Activated gamma-delta T cell treated with anti-CD3 and anti-CD28 coated beads, Interleukin-2, amount 50 U/mL, for 16 hours (primary cell): ENCODE measurements at regions not wholly inside any gene's neighbourhood (a gene's known extent, or its start where the extent isn't known, plus 50 kb on each side); places are given as distances from the start of the nearest gene placed in this dataset.

Source experiments
- DNase-seq: peaks from one replicate; pipeline ENCODE4 v3.0.0-alpha.2; 2020; ENCODE audit warnings: low read depth

DNA sequence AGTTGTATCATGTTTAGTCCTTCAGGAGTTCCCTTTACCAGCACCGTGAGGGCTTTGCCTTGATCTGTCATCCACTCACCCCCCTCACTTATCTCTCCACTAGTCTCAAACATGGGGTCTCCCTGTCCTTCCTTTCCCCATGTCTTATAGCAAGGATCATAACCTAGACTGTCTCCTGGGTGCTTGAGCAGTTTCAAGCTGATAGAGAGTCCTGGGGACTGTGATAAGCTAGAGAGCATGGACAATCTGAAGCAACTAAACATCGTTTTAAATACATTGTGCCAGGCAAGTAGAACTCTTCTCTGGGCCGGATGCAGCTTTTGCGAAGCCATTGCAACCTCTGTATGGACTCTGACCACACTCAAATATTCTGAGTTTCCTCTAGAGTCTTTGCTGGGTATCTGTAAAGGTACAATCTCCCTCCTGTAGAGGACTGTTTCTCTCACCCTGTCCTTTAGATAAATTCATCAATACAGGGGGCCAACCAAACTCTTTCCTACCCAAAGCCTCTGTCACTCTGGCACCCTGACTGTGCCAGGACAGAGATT lies 684.6 kb upstream of the NR2F2 start:
- no peak for DNase-seq

DNA sequence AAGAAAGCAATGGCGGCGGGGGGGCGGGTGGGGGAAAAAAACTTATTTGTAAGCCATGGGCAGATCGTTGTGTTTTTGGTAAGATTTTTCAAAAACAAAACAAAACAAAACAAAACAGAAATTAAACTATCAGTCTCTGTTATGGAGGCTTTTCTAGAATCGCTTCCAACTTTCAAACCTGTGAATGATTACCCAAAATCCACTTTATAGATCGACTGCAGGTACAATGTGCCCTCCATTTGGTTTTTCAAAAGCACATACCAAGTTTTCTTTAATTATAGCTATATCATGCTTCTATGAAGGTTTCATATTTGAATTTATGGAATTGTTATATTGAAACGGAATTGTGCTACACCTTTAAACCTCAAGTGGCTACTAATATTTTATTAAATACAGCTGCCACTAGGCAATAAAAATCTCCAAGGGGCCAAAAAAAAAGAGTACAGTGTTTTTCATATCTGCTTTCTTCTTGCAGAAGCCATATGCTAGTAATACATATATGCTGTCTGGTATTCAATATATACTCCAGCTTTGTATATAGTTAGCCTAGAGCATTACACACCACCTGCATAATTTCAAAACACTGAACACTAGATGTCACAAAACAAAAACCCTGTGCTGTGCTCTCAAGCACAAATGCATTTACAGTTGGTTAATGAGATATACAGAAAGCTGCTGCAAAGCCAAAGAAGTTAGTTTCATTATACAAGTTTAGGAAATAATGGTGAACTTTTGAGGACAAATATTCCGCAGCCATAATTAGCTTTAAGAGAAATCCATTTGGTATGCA lies 683.8 kb upstream of the NR2F2 start:
- no peak for DNase-seq

DNA sequence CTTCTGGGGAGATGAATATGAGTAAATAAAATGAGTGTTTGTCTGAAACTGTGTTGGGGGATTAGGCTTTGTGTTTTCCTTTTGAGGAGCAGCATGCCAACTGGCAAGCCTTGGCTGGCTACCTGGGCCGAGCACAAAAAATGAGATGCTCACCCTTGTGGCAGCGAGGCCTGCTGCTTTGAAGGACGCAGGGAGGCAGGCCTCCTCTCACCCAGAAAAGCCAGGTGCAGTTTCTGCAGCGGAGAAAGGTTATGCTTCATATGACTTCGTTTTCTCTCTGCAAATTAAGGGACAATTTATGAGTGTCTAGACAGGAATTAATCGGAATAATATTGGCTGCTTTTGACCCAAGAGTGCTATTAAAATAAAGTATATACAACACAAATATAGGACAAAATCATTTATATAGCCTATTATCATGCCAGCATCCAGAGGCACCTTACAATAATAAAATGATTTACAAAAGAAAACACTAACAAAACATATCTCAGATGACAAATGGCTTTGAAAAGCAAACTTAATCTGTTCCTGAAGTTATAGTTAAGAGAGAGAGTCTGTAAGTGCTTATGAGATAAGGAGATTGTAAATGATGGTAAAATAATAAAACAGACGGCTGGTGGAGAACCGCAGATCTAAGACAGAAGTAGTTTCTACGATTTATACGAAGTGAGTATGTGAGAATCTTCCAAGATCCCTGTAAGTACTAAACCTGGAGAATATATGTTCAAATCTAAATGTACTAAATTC lies 682.8 kb upstream of the NR2F2 start:
- no peak for DNase-seq

DNA sequence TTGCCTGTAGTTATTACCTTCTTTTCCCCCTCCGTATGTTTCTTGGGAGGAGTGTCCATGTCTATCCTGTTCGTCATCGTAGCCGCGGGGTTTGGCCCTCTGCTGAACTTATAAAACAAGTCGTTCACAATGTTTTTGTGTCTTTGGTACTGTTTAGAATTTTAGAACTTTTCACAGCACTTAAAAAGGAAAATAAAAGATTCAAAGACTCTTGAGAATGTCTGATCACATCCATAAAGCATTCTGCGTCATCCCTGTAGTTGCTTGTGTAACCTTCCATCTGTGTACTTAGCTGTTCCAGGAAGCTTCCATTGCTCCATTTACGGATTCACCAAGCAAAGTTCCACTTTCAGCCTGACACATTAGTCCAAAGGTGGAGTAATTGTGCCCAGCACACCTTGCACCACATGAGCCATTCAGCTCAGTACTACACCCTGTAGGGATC lies 677.1 kb upstream of the NR2F2 start:
- no peak for DNase-seq

DNA sequence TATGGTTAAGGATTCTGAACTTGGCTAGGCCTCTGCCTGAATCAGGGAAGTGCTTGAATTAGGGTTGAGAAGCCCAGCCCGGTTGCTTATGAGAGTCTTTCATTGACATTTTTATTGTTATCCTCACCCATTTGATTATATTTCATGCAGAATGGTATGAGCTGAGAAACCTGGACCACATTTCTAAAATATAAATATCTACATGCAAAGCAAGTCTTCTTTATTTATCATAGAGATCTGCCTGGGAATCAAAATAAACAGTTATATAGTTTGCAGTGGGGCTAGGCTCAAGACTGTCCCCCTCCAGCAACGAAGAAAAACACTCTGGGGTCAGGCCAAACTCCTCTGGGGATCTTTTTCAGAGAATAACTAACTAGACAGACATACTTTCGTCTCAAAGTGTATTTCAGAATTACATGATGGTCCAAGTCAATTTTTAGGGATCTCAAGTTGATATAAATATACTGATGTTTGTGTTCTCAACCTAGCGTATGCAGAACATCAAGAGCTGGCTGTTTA lies 675.4 kb upstream of the NR2F2 start:
- no peak for DNase-seq

DNA sequence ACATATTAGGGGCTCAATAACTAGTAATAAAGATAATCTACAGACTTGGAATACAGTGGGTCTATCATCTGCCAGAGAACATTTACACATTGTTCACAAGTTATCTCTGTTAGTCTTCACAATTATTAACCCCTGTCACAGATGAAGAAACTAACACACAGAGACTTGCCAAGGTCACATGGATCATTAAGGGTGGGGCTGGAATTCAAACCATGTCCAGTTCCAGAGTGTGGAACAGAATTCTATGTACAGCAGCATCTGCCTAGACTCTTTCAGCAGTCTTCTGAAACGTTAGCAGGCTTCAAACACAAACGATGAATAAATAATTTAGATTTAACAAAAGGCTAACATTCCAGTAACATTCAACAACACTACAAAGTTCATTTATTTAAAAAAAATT lies 673.9 kb upstream of the NR2F2 start:
- DNase-seq: no peak

DNA sequence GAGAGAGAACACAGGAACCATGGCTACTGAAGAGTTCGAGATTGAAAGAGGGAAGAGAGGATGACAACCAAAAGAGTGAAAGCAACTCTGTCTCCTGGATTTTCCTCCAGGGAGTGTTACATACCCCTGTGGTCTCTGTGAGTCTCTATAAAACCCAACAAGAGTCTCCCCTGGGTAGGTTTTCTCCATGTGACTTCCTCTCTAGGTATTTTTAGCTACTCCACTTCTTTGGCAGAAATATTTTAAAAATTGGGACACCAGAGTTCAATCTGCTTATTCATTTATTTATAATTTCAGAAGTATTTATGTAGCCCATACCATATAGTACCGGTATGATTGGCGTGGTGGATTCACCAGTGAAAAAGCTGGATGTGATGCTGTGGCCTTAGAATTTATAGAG lies 671.7 kb upstream of the NR2F2 start:
- DNase-seq: no peak

DNA sequence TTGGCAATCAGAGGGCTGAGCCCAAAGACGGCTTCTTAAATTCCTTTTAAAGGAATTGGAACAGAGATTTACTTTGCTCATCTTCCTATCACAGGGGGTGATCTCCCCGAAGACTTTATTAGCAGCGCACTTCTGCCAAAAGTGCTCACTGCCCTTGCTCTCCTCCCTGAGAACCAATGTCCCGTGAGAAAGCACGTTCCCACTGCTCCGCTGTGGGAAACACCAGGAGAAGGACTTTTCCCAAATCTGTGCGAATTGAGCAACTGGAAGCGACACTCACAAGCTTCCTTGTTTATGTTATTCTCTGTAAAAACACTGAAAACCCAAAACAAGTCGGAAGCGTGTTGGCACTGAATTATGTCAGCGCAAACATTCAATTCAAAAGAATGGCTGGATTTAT lies 670.8 kb upstream of the NR2F2 start:
- no peak for DNase-seq

DNA sequence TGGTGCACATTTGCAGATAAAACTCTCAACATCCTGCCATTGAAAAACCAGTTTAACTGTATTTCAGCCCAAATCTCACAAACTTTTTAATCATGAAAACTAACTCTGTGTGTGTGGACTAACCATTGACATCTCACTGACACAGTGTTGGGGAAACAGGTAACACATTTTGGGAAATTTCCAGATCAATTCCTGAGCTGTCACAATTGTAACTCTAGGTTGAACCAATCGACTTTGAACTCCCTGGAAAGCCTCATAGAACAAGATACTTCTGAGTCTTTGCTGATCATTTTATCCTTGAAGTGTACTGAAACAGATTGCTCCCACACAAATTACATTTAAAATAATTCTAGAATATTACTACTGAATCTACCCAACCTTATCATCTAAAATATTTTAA lies 667.9 kb upstream of the NR2F2 start:
- DNase-seq: no peak

DNA sequence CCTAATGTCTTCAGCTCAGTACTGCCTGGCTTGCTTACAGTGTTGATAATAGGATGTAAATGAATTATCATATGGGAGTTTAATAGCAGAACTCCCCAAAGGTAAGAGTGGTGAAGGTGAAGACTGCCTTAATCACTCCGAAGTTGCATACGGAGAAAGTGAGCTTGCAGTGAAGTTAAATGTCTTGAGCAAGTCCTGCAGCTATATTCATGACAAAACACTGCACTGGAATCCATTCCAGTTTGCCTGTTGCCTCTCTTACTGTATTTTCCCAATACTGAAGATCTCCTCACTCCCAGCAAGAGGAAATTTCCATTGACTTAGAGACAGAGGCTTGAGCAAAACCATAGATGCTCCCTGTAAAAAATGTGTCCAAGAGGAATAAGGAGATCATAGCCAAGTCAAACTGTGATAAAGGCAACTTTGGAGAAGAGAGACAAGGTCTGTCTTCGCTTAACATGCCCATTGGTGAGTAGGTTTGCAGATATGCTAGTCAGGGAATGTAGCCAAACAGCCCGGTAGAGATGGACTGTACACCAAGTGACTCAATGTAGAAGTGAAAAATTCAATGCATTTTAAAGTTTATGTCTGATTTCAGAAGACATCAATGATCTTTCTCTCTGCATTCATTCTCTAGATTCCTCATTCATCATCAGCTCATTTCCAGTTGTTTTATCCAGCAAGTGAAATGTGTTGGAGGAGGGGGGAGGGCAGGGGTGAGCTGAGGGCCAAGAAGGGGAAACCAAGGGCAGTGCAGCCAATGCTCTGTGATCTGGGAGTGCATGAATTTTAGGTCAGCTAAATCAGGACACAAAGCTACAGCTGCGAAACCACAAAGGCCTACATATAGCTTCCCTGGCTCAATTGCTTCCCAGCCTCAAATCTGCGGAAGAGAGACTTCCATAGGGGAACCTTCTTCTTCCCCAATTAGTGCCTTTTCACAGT lies 667.1 kb upstream of the NR2F2 start:
- no peak for DNase-seq

DNA sequence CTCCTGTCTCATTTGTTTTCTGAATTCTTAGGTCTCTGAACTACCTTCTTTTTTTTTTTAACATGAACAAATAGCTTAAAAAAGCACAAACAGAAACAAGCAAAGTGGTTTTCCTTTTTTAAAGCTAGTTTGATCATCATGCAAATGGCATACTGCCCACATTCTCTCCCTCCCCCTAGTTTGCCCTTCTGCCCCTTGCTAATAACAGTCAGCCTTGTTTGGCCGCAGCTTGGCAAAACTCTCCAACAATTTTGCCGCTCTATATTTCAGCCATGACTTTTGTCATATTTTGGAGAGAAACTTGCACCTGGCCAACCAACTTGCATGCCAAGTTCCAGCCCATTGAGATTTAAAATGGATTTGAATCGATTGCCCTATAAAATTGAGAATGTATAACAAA lies 666.0 kb upstream of the NR2F2 start:
- no peak for DNase-seq

DNA sequence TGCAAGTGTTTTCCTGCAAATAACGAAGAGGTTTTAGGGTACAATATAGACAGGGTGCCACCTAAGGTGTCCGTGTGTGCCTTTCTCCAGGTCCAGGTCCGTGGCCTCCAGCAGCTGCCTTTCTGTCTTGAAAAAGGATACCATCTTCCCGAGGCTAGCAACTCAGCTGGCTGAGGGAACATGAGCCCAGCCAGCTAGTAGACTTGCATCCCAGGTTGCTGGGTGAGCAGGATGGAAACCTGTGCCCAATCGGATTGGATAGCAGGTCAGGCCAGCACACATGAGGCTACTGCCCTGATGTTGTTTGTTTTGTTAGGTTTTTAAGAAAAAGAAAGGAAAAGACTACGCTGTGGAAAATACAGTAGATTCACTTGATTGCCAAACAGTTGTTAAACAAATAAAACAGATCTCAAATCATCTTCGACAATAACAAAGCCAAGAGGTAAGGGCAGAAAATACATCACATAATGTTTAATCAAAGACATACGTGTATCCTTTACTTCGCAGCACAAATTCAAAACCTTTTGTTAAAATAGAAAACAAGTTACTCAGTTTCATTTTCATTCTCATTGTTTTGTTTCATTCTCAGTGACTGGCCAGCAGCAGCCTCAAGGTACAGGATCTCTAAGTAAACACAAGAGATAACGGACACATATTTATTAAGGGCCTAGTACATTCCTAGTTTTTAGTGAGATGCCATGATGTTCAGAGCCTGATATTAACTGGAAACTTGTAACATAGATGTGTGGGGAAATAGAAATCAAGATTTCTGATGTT lies 661.2 kb upstream of the NR2F2 start:
- DNase-seq: no peak

DNA sequence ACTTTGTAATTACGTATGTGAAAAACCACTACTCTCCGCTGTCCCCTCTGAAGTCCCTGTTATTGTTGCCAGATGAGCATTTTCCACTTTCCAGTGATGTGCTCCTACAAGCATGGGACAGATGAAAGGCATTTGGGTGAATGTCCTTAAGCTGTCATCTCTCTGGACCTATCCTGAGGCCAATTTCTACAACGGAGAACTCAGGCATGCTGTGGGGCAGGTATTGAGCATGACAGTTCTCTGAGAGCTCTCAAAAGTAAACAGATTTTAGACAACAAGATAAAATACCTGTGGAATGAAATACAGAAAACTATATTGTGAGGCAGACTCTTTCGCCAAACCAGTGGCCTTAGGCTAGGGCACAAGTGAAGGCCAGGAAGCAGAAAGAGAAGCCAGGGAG lies 656.5 kb upstream of the NR2F2 start:
- DNase-seq: no peak

DNA sequence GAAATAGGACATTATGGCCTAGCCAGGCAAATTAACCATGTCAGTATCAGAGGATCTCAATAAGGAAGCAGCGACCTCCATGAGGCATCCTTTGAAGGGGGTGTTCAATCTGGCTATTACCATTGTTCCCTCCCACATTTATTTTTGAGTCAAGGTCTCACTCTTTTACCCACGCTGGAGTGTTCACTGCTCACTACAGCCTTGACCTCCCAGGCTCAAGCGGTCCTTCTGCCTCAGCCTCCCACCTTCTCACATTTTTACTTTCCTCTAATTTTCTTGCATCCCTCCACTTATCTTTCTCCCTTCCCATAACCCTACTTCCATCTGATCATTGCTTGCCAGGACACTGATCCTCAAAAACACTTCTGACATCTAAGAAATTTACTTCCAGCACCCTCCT lies 654.0 kb upstream of the NR2F2 start:
- no peak for DNase-seq

DNA sequence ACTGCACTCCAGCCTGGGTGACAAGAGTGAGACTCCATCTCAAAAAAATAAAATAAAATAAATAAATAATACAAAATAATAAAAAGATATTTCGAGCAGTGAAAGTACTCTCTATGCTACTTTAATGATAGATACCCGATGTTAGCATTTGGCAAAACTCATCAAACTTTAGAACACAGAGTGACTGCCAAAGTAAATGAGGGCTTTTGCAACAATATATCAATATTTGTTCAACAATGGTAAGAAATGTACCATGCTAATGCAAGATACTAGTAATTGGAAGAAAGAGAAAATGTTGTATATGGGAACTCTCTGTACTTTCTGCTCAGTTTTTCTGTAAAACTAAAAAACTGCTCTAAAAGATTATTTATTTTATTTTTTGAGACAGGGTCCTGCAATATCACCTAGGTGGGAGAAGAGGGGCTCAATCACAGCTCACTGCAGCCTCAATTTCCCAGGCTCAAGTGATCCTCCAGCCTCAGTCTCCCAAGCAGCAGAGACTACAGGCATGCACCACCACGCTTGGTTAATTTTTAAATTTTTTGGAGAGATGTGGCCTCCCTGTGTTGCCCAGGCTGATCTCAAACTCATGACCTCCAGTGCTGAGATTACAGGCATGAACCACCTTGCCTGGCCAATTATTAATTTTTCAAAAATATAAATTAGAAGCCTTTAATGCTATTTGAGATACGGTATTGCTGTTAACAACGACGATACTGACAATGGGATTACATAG lies 650.5 kb upstream of the NR2F2 start:
- no peak for DNase-seq

DNA sequence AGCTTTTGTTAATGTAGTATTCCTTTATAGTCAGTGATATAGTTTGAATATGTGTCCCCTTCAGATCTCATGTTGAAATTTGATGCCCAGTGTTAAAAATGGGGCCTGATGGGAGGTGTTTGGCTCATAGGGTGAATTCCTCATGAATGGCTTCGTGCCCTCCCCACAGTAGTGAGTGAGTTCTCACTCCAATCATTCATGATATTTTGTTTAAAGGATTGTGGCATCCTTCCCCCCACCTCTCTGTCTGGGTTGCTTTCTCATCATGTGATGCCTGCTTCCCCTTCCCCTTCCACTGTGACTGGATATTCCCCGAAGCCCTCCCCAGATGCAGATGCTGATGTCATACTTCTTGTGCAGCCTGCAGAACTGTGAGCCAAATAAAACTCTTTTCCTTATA lies 649.8 kb upstream of the NR2F2 start:
- DNase-seq: no peak

DNA sequence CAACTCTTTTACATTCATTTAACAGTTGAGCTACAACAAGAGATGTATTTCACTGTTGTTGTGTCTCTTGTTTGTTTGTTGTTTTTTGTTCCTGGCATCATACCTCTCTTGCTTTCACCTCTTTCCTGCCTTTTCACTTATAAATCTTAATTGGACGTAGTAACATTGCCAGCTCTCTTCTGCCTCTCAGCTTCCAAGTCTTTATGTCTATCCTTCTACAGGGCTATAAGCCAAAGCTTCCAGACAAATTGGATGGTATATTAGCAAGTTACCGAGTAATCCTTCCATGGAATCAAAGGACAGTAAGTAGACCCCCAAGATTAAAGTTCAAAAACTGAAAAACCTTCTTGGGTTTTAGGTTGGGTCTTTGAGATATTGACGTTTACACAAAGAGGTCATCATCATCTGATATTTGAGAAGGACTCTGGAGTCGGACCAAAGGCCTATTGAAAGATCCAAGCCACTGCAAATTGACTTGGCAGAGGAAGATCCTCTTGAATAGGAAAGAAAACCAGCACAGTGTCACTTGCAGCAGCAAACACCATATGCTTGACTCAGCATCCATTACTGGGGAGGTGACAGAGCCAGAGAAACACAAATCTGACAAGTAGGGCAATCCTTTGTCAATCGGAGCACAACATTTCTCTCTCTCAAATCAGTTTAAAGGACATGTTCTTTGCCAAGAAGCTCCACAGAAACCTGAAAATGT lies 648.5 kb upstream of the NR2F2 start:
- no peak for DNase-seq

DNA sequence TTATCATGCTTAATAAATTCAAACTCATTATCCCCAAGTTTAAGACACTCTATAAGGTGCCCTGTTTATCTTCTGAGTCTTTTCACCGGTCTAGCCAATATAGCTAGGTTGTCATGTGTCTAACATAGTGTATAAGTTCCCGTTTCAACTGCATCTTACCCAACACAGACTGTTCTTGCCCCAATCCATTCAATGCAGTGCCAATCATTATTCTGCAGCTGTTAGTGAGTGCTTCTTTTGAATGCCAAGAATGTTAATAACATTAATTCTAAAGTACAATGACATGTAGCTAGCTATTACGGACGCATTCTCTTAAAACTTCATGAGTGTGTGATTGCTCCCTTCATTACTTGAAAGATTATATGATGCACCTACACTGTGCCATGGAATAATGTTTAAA lies 646.4 kb upstream of the NR2F2 start:
- DNase-seq: no peak

DNA sequence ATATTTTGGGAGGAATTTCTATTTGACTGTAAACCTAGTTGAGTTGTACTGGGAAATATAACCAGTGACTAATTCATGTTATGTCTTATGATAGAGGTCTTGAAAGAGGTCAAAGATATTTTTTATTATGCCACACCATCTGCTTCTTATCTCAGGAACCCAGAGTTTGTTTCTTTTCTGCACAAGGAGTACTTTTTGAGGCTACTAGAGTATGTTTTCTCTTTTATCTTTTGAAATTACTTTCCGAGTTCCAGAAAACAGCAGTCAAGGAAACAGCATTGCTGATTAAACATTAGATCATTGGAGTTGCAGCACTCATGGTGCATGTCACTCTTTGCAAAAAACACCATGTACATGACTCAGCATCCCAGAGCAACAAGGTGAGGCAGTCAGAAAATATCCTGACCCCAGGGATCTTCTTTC lies 645.8 kb upstream of the NR2F2 start:
- DNase-seq: no peak

DNA sequence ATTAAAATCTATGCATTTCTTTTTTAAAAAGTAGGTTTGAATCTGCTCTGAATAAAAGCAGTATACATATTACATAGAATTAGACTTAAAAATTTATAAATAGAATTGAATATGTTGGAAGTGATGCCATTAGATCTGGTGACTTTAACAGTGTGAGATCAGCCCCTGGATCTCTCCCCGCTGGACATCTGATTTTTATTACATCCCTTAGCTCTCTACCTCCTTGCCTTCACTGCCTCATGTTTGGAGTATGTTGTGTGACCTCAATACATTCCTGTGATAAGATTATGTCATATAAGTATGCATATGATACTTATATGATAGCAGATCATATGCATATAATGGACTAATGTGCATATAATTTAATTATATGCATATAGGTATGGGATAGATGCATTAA lies 643.4 kb upstream of the NR2F2 start:
- no peak for DNase-seq
